CD14-positive monocyte (primary cell): ENCODE measurements at regions not wholly inside any gene's neighbourhood (a gene's known extent, or its start where the extent isn't known, plus 50 kb on each side); places are given as distances from the start of the nearest gene placed in this dataset.

Experiments
- DNase-seq, 3 donors: peaks; one replicate each; pipeline ENCODE4 v3.0.0-alpha.2; 2011 to 2022
- H2AFZ ChIP-seq: 2 replicates; pipeline ENCODE4 v1.6.0; 2012; ENCODE audit warnings: mild to moderate bottlenecking, low read depth, low read length, inconsistent platforms; ENCODE audit not compliant: insufficient read depth, poor library complexity, severe bottlenecking
- H3K27ac ChIP-seq, 2 donors: 1 replicate in 1 of 2; 2 replicates in 1 of 2; pipeline ENCODE4 v1.5.1; 2012 to 2013; ENCODE audit warnings: low read length in 2 of 2, control low read depth in 1 of 2, inconsistent platforms in 1 of 2, low read depth in 1 of 2, mild to moderate bottlenecking in 1 of 2
- H3K27me3 ChIP-seq, 2 donors: one replicate each; pipeline versions ENCODE4 v1.6.0 to v1.6.1; 2011 to 2013; ENCODE audit warnings: low read length in 2 of 2; ENCODE audit not compliant: control insufficient read depth in 2 of 2, insufficient read depth in 2 of 2
- H3K36me3 ChIP-seq, 2 donors: replicated peaks in 1 of 2; 1 replicate in 1 of 2; 2 replicates in 1 of 2; pipeline versions ENCODE4 v1.5.1 to v1.6.1; 2012 to 2013; ENCODE audit warnings: low read length in 2 of 2, control low read depth in 1 of 2, inconsistent platforms in 1 of 2, mild to moderate bottlenecking in 1 of 2; ENCODE audit not compliant: insufficient read depth in 2 of 2, control insufficient read depth in 1 of 2
- H3K4me1 ChIP-seq, 2 donors: 1 replicate in 1 of 2; 2 replicates in 1 of 2; pipeline versions ENCODE4 v1.5.1 to v1.6.1; 2012 to 2013; ENCODE audit warnings: low read length in 2 of 2, control low read depth in 1 of 2, inconsistent platforms in 1 of 2, mild to moderate bottlenecking in 1 of 2, moderate library complexity in 1 of 2; ENCODE audit not compliant: insufficient read depth in 2 of 2, control insufficient read depth in 1 of 2
- H3K4me2 ChIP-seq: replicated peaks from 2 replicates; pipeline ENCODE3; 2012; ENCODE audit warnings: low read length, moderate library complexity, mild to moderate bottlenecking; ENCODE audit not compliant: poor library complexity, severe bottlenecking; ENCODE audit errors: extremely low read depth
- H3K4me3 ChIP-seq, 3 experiments: fragments of 200-600 bp in 1 of 3; sonication (generic) in 1 of 3; replicated peaks in 1 of 3; 1 replicate in 2 of 3; 2 replicates in 1 of 3; pipeline ENCODE4 v1.5.1; 2011 to 2013; ENCODE audit warnings: low read length in 3 of 3, mild to moderate bottlenecking in 3 of 3, control low read depth in 2 of 3, low read depth in 2 of 3, inconsistent platforms in 1 of 3, moderate library complexity in 1 of 3
- H3K79me2 ChIP-seq: 2 replicates; pipeline ENCODE4 v1.6.0; 2012; ENCODE audit warnings: mild to moderate bottlenecking, control low read depth, inconsistent platforms, low read length, moderate library complexity; ENCODE audit not compliant: insufficient read depth
- H3K9ac ChIP-seq: 2 replicates; pipeline ENCODE4 v1.6.0; 2017; ENCODE audit warnings: low read length, mild to moderate bottlenecking; ENCODE audit not compliant: insufficient read depth, poor library complexity, severe bottlenecking
- H3K9me3 ChIP-seq, 2 donors: replicated peaks in 1 of 2; 1 replicate in 1 of 2; 2 replicates in 1 of 2; pipeline versions ENCODE4 v1.5.1 to v1.6.1; 2012 to 2013; ENCODE audit warnings: low read length in 2 of 2, control low read depth in 1 of 2; ENCODE audit not compliant: control insufficient read depth in 1 of 2, insufficient read depth in 1 of 2
- H4K20me1 ChIP-seq: 2 replicates; pipeline ENCODE4 v1.6.0; 2012; ENCODE audit warnings: mild to moderate bottlenecking, low read length, control low read depth, moderate library complexity; ENCODE audit not compliant: insufficient read depth
- H3K27ac Mint-ChIP-seq, 7 donors: one replicate each; pipeline ENCODE4 v1.8.0; 2020; ENCODE audit warnings: mild to moderate bottlenecking in 7 of 7, mixed read lengths in 7 of 7, moderate library complexity in 6 of 7, inconsistent platforms in 2 of 7
- H3K27me3 Mint-ChIP-seq, 3 donors: one replicate each; pipeline ENCODE4 v1.8.0; 2021 to 2022; ENCODE audit warnings: low read depth in 3 of 3, mild to moderate bottlenecking in 3 of 3, mixed read lengths in 3 of 3, moderate library complexity in 3 of 3, inconsistent platforms in 1 of 3
- H3K36me3 Mint-ChIP-seq, 2 donors: one replicate each; pipeline ENCODE4 v1.8.0; 2020; ENCODE audit warnings: mixed read lengths in 2 of 2, inconsistent platforms in 1 of 2, mild to moderate bottlenecking in 1 of 2
- H3K4me1 Mint-ChIP-seq: one replicate; pipeline ENCODE4 v1.8.0; 2020; ENCODE audit warnings: mild to moderate bottlenecking, mixed read lengths
- H3K4me3 Mint-ChIP-seq, 2 donors: one replicate each; pipeline ENCODE4 v1.8.0; 2020; ENCODE audit warnings: mild to moderate bottlenecking in 2 of 2, mixed read lengths in 2 of 2, moderate library complexity in 1 of 2
- H3K9me3 Mint-ChIP-seq, 7 donors: one replicate each; pipeline ENCODE4 v1.8.0; 2020 to 2022; ENCODE audit warnings: mixed read lengths in 7 of 7, mild to moderate bottlenecking in 6 of 7, moderate library complexity in 6 of 7, inconsistent platforms in 2 of 7
- CTCF ChIP-seq: fragments of 200-600 bp; IDR thresholded peaks from one replicate; pipeline ENCODE4 v1.8.0; 2022; ENCODE audit warnings: antibody characterized with exemption, mild to moderate bottlenecking
- WGBS: methylation state at CpG from one replicate; pipeline ENCODE4 v1.1.5; 2013; ENCODE audit warnings: missing lambda C conversion rate; ENCODE audit not compliant: insufficient coverage; 5-methylcytosine and 5-hydroxymethylcytosine counted together
- intact Hi-C, 2 donors: fragments of 100-400 bp; cut with micrococcal nuclease; formaldehyde crosslinking; loops; one replicate each; pipeline versions ENCODE4 v1.15.0 to v1.15.1; 2023

GRCh38 chr21:20419772-20420171, 578.4 kb upstream of the NCAM2 start:
- peaks cover 7 to 11% of the 10 kb centered on the region in 2 donors for H3K9me3 ChIP-seq
- H3K9me3 Mint-ChIP-seq = peaks cover 3 to 22% (median 13%) of the 10 kb centered on the region in 7 donors
- intact Hi-C loops = no loop called here
- H3K4me1 ChIP-seq = no peaks in the 10 kb centered on the region
- no peak overlapping the region for H3K4me3 ChIP-seq
- no peaks in the 10 kb centered on the region for H3K36me3 ChIP-seq
- H3K27me3 ChIP-seq = no peaks in the 10 kb centered on the region
- peaks cover 0 to 1% (median 0%) of the 10 kb centered on the region in 3 donors for H3K27me3 Mint-ChIP-seq
- no peaks in the 10 kb centered on the region for H3K4me1 Mint-ChIP-seq
- no peak for TF ChIP-seq CTCF
- H3K9ac ChIP-seq = no peak overlapping the region
- no peak for DNase-seq
- WGBS = no CpG with 5 or more reads among the region's 2 CpGs
- no peak overlapping the region for H3K4me2 ChIP-seq
- H2AFZ ChIP-seq = no peak overlapping the region
- H3K4me3 Mint-ChIP-seq = no peak overlapping the region
- H3K27ac Mint-ChIP-seq = peak overlapping the region in 1 of 7 donors; percentile 12
- no peaks in the 10 kb centered on the region for H3K79me2 ChIP-seq
- H3K36me3 Mint-ChIP-seq = no peaks in the 10 kb centered on the region
- no peak overlapping the region for H3K27ac ChIP-seq
- no peaks in the 10 kb centered on the region for H4K20me1 ChIP-seq

- H4K20me1 ChIP-seq = no peaks in the 10 kb centered on the region
- H3K9ac ChIP-seq = no peak overlapping the region
- TF ChIP-seq CTCF = no peak
- DNase-seq = no peak
- Mint-ChIP-seq H3K4me3 (no peak overlapping the region), H3K4me1 (peaks cover 4% of the 10 kb centered on the region), H3K27me3 (no peaks in the 10 kb centered on the region), H3K27ac (no peak overlapping the region), H3K36me3 (no peaks in the 10 kb centered on the region), H3K9me3 (peaks cover 20 to 36% (median 27%) of the 10 kb centered on the region in 7 donors)
- H3K4me1 ChIP-seq = no peaks in the 10 kb centered on the region
- peaks cover 21 to 47% of the 10 kb centered on the region in 2 donors for H3K9me3 ChIP-seq
- H3K36me3 ChIP-seq = no peaks in the 10 kb centered on the region
- no peak overlapping the region for H3K27ac ChIP-seq
- no peak overlapping the region for H3K4me2 ChIP-seq
- WGBS = 89% methylated on average over 7 of the region's 7 CpGs
- intact Hi-C loops = no loop called here
- H2AFZ ChIP-seq = no peak overlapping the region
- no peaks in the 10 kb centered on the region for H3K79me2 ChIP-seq
- H3K27me3 ChIP-seq = no peaks in the 10 kb centered on the region
- H3K4me3 ChIP-seq = no peak overlapping the region
These were observed 573.3 kb upstream of the NCAM2 start for GRCh38 chr21:20424943-20425342.
